HCT116 (cell line): ENCODE measurements at regions not wholly inside any gene's neighbourhood (a gene's known extent, or its start where the extent isn't known, plus 50 kb on each side); places are given as distances from the start of the nearest gene placed in this dataset.

Experiments
- ATAC-seq: fragments of 200-7000 bp; cut with Tn5 transposase; 2 replicates; pipeline ENCODE4 v1.9.1; 2020; ENCODE audit warnings: mild to moderate bottlenecking, moderate library complexity
- BruUV-seq: library from RNA; stranded (reverse); fragments of 400-500 nt; replicated peaks from 2 replicates; lab custom pipeline; 2021; lab: Mats Ljungman, UMichigan
- CTCF ChIA-PET: fragments of 300-600 bp; sonication (Branson Sonifier 250); formaldehyde crosslinking; loops from one replicate; lab custom pipeline; 2021; ENCODE audit warnings: antibody characterized with exemption; lab: Charles Lee
- POLR2A ChIA-PET: fragments of 300-600, 350-600 bp; sonication (Branson Sonifier 250); formaldehyde crosslinking; loops from one replicate; lab custom pipeline; 2021; ENCODE audit warnings: antibody characterized with exemption; lab: Charles Lee
- RAD21 ChIA-PET, 2 experiments: fragments of 300-600 bp; sonication (Branson Sonifier 250); formaldehyde crosslinking; loops; one replicate each; lab custom pipeline; 2023; ENCODE audit warnings: low total read pairs in 2 of 2; ENCODE audit not compliant: uncharacterized antibody in 2 of 2, unreplicated experiment in 2 of 2, low non-redundant PET in 1 of 2; lab: Charles Lee
- DNase-seq: peaks from one replicate; pipeline ENCODE4 v3.0.0-alpha.2; 2010; ENCODE audit warnings: low read depth, low spot score
- H2AFZ ChIP-seq: fragments of 200-600 bp; shearing (Covaris generic), sonication (generic); 2 replicates; pipeline ENCODE4 v1.6.1; 2017; ENCODE audit warnings: low read depth, mixed run types, mixed read lengths, antibody characterized with exemption, low read length; ENCODE audit not compliant: poor library complexity, severe bottlenecking
- H3K27ac ChIP-seq: 2 replicates; pipeline ENCODE4 v1.5.1; 2012; ENCODE audit warnings: low read depth, low read length
- H3K27me3 ChIP-seq: fragments of 200-600 bp; sonication (generic); 2 replicates; pipeline ENCODE4 v1.6.1; 2016; ENCODE audit warnings: mixed run types, low read length, mixed read lengths; ENCODE audit not compliant: insufficient read depth
- H3K36me3 ChIP-seq, 2 experiments: fragments of 200-500 bp in 1 of 2; fragments of 200-600 bp in 1 of 2; sonication (Bioruptor generic) in 1 of 2; sonication (generic) in 1 of 2; 2 replicates each; pipeline versions ENCODE4 v1.5.1 to v1.6.1; 2014 to 2016; ENCODE audit warnings: low read length in 2 of 2, inconsistent platforms in 1 of 2, mixed read lengths in 1 of 2, mixed run types in 1 of 2; ENCODE audit not compliant: insufficient read depth in 2 of 2, control insufficient read depth in 1 of 2
- H3K4me1 ChIP-seq, 2 experiments: fragments of 200-600 bp in 1 of 2; sonication (generic) in 1 of 2; 2 replicates each; pipeline versions ENCODE4 v1.5.1 to v1.6.1; 2012 to 2017; ENCODE audit warnings: low read length in 2 of 2, inconsistent platforms in 1 of 2, mild to moderate bottlenecking in 1 of 2, mixed read lengths in 1 of 2, mixed run types in 1 of 2, moderate library complexity in 1 of 2; ENCODE audit not compliant: insufficient read depth in 2 of 2, control insufficient read depth in 1 of 2
- H3K4me2 ChIP-seq: fragments of 200-600 bp; sonication (generic); 2 replicates; pipeline ENCODE4 v1.6.1; 2017; ENCODE audit warnings: mixed run types, low read length, mixed read lengths
- H3K4me3 ChIP-seq, 2 experiments: fragments of 200-600 bp in 1 of 2; sonication (generic) in 1 of 2; replicated peaks in 1 of 2; 2 replicates each; pipeline ENCODE4 v1.5.1; 2011 to 2016; ENCODE audit warnings: low read length in 2 of 2, control low read depth in 1 of 2, low read depth in 1 of 2, mild to moderate bottlenecking in 1 of 2, mixed read lengths in 1 of 2, mixed run types in 1 of 2
- H3K79me2 ChIP-seq: fragments of 200-600 bp; sonication (generic); 2 replicates; pipeline ENCODE4 v1.6.1; 2017; ENCODE audit warnings: mild to moderate bottlenecking, mixed run types, low read length, moderate library complexity, mixed read lengths; ENCODE audit not compliant: insufficient read depth
- H3K9ac ChIP-seq: fragments of 200-600 bp; sonication (generic); 2 replicates; pipeline ENCODE4 v1.6.1; 2016; ENCODE audit warnings: low read length, mixed read lengths
- H3K9me2 ChIP-seq: fragments of 200-600 bp; sonication (generic), shearing (Covaris generic); 2 replicates; pipeline ENCODE4 v1.6.1; 2017; ENCODE audit warnings: mixed run types, mild to moderate bottlenecking, moderate library complexity; ENCODE audit not compliant: insufficient read depth
- H3K9me3 ChIP-seq, 2 experiments: fragments of 200-500 bp in 1 of 2; fragments of 200-600 bp in 1 of 2; sonication (Bioruptor generic) in 1 of 2; sonication (generic) in 1 of 2; 2 replicates each; pipeline ENCODE4 v1.6.1; 2014 to 2017; ENCODE audit warnings: low read length in 2 of 2, mixed read lengths in 2 of 2, inconsistent platforms in 1 of 2, low read depth in 1 of 2, mild to moderate bottlenecking in 1 of 2, mixed run types in 1 of 2, moderate library complexity in 1 of 2; ENCODE audit not compliant: control insufficient read depth in 1 of 2, insufficient read depth in 1 of 2
- H4K20me1 ChIP-seq: fragments of 200-600 bp; sonication (generic), shearing (Covaris generic); 2 replicates; pipeline ENCODE4 v1.6.1; 2017; ENCODE audit warnings: mixed run types, mild to moderate bottlenecking, moderate library complexity; ENCODE audit not compliant: insufficient read depth
- EGR1 ChIP-seq: IDR thresholded peaks from 2 replicates; pipeline ENCODE4 v1.6.1; 2012; ENCODE audit warnings: low read depth
- ELF1 ChIP-seq: IDR thresholded peaks from 2 replicates; pipeline ENCODE4 v1.6.1; 2012; ENCODE audit warnings: low read depth, borderline replicate concordance
- EZH2 ChIP-seq: fragments of 200-600 bp; sonication (generic); IDR thresholded peaks from 2 replicates; pipeline ENCODE4 v1.6.1; 2017; ENCODE audit warnings: antibody characterized with exemption, mixed run types
- FOSL1 ChIP-seq: IDR thresholded peaks from 2 replicates; pipeline ENCODE4 v1.6.1; 2012; ENCODE audit warnings: low read depth
- JUND ChIP-seq: IDR thresholded peaks from 2 replicates; pipeline ENCODE4 v1.6.1; 2012
- POLR2AphosphoS5 ChIP-seq: IDR thresholded peaks from 2 replicates; pipeline ENCODE4 v1.6.1; 2011; ENCODE audit warnings: mild to moderate bottlenecking, low read depth, low read length, moderate library complexity
- RAD21 ChIP-seq: IDR thresholded peaks from 2 replicates; pipeline ENCODE4 v1.6.1; 2012; ENCODE audit warnings: low read depth, mild to moderate bottlenecking
- SRF ChIP-seq: IDR thresholded peaks from 2 replicates; pipeline ENCODE4 v1.6.1; 2012; ENCODE audit warnings: low read depth
- ZNF274 ChIP-seq: fragments of 200-500 bp; sonication (Bioruptor generic); IDR thresholded peaks from 2 replicates; pipeline ENCODE4 v1.6.1; 2014; ENCODE audit warnings: mild to moderate bottlenecking, low read depth, low read length, inconsistent platforms
- intact Hi-C: fragments of 100-400 bp; cut with micrococcal nuclease; formaldehyde crosslinking; loops from 2 replicates; pipeline ENCODE4 v1.10.0; 2022
- TF ChIP-seq, protein P1 (sequence below): IDR thresholded peaks from 2 replicates; pipeline ENCODE4 v1.6.1; 2012; ENCODE audit warnings: low read depth
- TF ChIP-seq, protein P2 (sequence below): IDR thresholded peaks from 2 replicates; pipeline ENCODE4 v1.6.1; 2012

DNA sequence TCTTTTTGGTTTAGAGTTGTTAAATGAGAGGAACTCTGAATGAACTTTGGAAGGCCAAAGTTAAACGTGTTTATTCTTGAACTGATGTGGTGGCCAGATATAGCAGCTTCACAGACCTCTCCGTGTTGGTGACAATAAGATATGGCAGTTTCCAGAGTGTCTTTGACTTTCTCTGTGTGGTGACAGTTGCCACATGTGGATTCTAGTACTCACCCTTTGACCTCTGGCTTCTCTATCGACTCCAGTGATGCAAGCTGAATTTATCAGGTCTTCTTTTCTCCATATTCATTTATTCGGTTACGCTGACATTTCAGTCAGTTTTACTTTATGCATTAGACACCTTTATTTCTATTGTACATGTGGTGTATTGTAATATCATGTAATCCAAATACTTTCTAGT is 1469.5 kb downstream of the SLITRK1 start:
- H3K4me1 ChIP-seq: no peaks in the 10 kb centered on the region
- ChIA-PET POLR2A (no interaction called here), RAD21 (no interaction called here), CTCF (no interaction called here)
- intact Hi-C loops: no loop called here
- no peak overlapping the region for H3K27ac ChIP-seq
- DNase-seq (no peak), ATAC-seq (no peak)
- no peaks in the 10 kb centered on the region for H4K20me1 ChIP-seq
- BruUV-seq: no TSS peak
- no peak overlapping the region for H3K4me2 ChIP-seq
- no peaks in the 10 kb centered on the region for H3K9me2 ChIP-seq
- H3K4me3 ChIP-seq: no peak overlapping the region
- TF ChIP-seq EZH2 (no peak), POLR2AphosphoS5 (no peak), ZNF274 (no peak), FOSL1 (no peak), EGR1 (no peak), ELF1 (no peak), SRF (no peak), RAD21 (no peak), JUND (no peak)
- TF ChIP-seq, protein P1, sequence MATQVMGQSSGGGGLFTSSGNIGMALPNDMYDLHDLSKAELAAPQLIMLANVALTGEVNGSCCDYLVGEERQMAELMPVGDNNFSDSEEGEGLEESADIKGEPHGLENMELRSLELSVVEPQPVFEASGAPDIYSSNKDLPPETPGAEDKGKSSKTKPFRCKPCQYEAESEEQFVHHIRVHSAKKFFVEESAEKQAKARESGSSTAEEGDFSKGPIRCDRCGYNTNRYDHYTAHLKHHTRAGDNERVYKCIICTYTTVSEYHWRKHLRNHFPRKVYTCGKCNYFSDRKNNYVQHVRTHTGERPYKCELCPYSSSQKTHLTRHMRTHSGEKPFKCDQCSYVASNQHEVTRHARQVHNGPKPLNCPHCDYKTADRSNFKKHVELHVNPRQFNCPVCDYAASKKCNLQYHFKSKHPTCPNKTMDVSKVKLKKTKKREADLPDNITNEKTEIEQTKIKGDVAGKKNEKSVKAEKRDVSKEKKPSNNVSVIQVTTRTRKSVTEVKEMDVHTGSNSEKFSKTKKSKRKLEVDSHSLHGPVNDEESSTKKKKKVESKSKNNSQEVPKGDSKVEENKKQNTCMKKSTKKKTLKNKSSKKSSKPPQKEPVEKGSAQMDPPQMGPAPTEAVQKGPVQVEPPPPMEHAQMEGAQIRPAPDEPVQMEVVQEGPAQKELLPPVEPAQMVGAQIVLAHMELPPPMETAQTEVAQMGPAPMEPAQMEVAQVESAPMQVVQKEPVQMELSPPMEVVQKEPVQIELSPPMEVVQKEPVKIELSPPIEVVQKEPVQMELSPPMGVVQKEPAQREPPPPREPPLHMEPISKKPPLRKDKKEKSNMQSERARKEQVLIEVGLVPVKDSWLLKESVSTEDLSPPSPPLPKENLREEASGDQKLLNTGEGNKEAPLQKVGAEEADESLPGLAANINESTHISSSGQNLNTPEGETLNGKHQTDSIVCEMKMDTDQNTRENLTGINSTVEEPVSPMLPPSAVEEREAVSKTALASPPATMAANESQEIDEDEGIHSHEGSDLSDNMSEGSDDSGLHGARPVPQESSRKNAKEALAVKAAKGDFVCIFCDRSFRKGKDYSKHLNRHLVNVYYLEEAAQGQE: no peak
- TF ChIP-seq, protein P2, sequence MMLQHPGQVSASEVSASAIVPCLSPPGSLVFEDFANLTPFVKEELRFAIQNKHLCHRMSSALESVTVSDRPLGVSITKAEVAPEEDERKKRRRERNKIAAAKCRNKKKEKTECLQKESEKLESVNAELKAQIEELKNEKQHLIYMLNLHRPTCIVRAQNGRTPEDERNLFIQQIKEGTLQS: no peak
- no peaks in the 10 kb centered on the region for H3K79me2 ChIP-seq
- H3K36me3 ChIP-seq: no peaks in the 10 kb centered on the region
- H3K9ac ChIP-seq: no peak overlapping the region
- no peak overlapping the region for H2AFZ ChIP-seq
- no peaks in the 10 kb centered on the region; a peak in 1 of 4 replicates for H3K9me3 ChIP-seq
- no peaks in the 10 kb centered on the region for H3K27me3 ChIP-seq
